Left lung (tissue), 4 donors: ENCODE measurements at regions not wholly inside any gene's neighbourhood (a gene's known extent, or its start where the extent isn't known, plus 50 kb on each side); places are given as distances from the start of the nearest gene placed in this dataset.

Experiments used
- ATAC-seq: fragments of 200-7000 bp; cut with Tn5 transposase; one replicate; pipeline ENCODE4 v1.9.1; 2020; ENCODE audit warnings: moderate library complexity
- DNase-seq, 4 donors: peaks; one replicate each; pipeline ENCODE4 v3.0.0-alpha.2; 2013 to 2020
- H3K27ac ChIP-seq, 2 donors: fragments of 200-600 bp; sonication (generic) in 1 of 2; one replicate each; pipeline versions ENCODE4 v1.5.0 to v1.8.0; 2020 to 2021
- H3K27me3 ChIP-seq, 2 donors: fragments of 200-600 bp; sonication (generic) in 1 of 2; one replicate each; pipeline versions ENCODE4 v1.5.0 to v1.8.0; 2020 to 2021
- H3K36me3 ChIP-seq, 2 donors: fragments of 200-600 bp; sonication (generic) in 1 of 2; one replicate each; pipeline versions ENCODE4 v1.5.0 to v1.8.0; 2020 to 2021
- H3K4me1 ChIP-seq, 2 donors: fragments of 200-600 bp; one replicate each; pipeline ENCODE4 v1.8.0; 2021
- H3K4me3 ChIP-seq, 2 donors: fragments of 200-600 bp; sonication (generic) in 1 of 2; one replicate each; pipeline versions ENCODE4 v1.5.0 to v1.8.0; 2020 to 2021; ENCODE audit warnings: mild to moderate bottlenecking in 1 of 2
- H3K9me3 ChIP-seq, 2 donors: fragments of 200-600 bp; sonication (generic) in 1 of 2; one replicate each; pipeline versions ENCODE4 v1.5.0 to v1.8.0; 2020 to 2021
- CTCF ChIP-seq, 2 donors: fragments of 200-600 bp; sonication (generic) in 1 of 2; IDR thresholded peaks; one replicate each; pipeline versions ENCODE4 v1.5.0 to v1.8.0; 2021; ENCODE audit warnings: antibody characterized with exemption in 2 of 2
- intact Hi-C, 2 donors: fragments of 100-400 bp; cut with DNase I; formaldehyde crosslinking; loops; one replicate each; pipeline versions ENCODE4 v1.11.2 to v1.14.2; 2022
- donor health status: DM: no; HTN: yes; CAD: no.
- donor health status: DM: no; HTN: no; CAD: no.

GRCh38 chr2:188051706-188052105 is 240.0 kb upstream of the GULP1 start:
- no peak for TF ChIP-seq CTCF (IDR thresholded peaks at IDR 0.05)
- Histone ChIP-seq H3K27ac (no peak overlapping the region), H3K27me3 (no peaks in the 10 kb centered on the region), H3K36me3 (no peaks in the 10 kb centered on the region), H3K4me1 (no peaks in the 10 kb centered on the region), H3K9me3 (no peaks in the 10 kb centered on the region), H3K4me3 (no peak overlapping the region)
- ATAC-seq (no peak), DNase-seq (no peak)
- intact Hi-C loops: no loop called here

DNA sequence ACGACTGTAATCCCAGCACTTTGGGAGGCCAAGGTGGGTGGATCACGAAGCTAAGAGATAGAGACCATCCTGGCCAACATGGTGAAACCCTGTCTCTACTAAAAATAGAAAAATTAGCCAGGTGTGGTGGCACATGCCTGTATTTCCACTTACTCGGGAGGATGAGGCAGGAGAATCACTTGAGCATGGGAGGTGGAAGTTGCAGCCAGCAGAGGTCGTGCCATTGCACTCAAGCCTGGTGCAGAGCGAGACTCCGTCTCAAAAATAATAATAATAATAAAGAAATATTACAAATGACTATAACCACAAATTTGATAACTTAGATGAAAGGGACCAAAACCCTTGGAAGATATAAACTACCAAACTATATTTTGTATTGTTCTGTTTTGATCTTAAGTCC is 226.3 kb upstream of the GULP1 start:
- ATAC-seq: no peak
- DNase-seq: no peak
- Histone ChIP-seq H3K9me3 (no peaks in the 10 kb centered on the region), H3K36me3 (no peaks in the 10 kb centered on the region), H3K4me1 (no peaks in the 10 kb centered on the region), H3K27ac (no peak overlapping the region), H3K27me3 (no peaks in the 10 kb centered on the region), H3K4me3 (no peak overlapping the region)
- TF ChIP-seq CTCF (IDR thresholded peaks at IDR 0.05): no peak
- intact Hi-C loops: no loop called here

- ATAC-seq (no peak), DNase-seq (no peak)
- intact Hi-C loops: no loop called here
- no peaks in the 10 kb centered on the region for H3K4me1 ChIP-seq
- no peaks in the 10 kb centered on the region for H3K27me3 ChIP-seq
- H3K4me3 ChIP-seq: no peak overlapping the region
- no peak for TF ChIP-seq CTCF (IDR thresholded peaks at IDR 0.05)
- H3K36me3 ChIP-seq: no peaks in the 10 kb centered on the region
- H3K9me3 ChIP-seq: peaks cover 0 to 18% of the 10 kb centered on the region in 2 donors
- H3K27ac ChIP-seq: no peak overlapping the region
Measured at GRCh38 chr2:188068093-188068492, 223.6 kb upstream of the GULP1 start.

- H3K9me3 ChIP-seq: peaks cover 3 to 28% of the 10 kb centered on the region in 2 donors
- TF ChIP-seq CTCF (IDR thresholded peaks at IDR 0.05): no peak
- no peaks in the 10 kb centered on the region for H3K4me1 ChIP-seq
- ATAC-seq: no peak
- H3K27me3 ChIP-seq: no peaks in the 10 kb centered on the region
- no peak overlapping the region for H3K27ac ChIP-seq
- no peak overlapping the region for H3K4me3 ChIP-seq
- no peak for DNase-seq
- no peaks in the 10 kb centered on the region for H3K36me3 ChIP-seq
- intact Hi-C loops: no loop called here
Measured at GRCh38 chr2:188076149-188077056, 215.3 kb upstream of the GULP1 start.

DNA sequence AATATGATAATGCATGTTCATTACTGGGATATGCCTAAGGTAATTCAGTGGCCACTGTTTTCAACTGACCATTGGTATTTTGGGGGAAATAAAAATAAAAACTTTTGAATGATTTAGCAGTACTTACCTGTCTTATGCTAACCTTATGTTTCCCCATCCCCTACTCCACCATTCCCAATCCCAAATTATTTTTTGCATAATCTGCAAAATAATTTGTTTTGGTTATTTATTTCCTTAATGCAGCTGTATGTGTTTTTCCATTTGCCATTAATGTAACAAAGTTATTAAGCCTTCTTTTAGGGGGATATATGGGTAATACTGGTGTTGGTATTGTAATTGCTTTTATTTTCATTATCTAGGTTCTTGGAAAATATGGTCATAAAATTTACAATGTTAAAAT is 213.9 kb upstream of the GULP1 start:
- H3K27me3 ChIP-seq: no peaks in the 10 kb centered on the region
- DNase-seq: no peak
- ATAC-seq: no peak
- H3K4me3 ChIP-seq: no peak overlapping the region
- no peaks in the 10 kb centered on the region for H3K4me1 ChIP-seq
- intact Hi-C loops: no loop called here
- TF ChIP-seq CTCF (IDR thresholded peaks at IDR 0.05): no peak
- H3K9me3 ChIP-seq: peaks cover 3 to 17% of the 10 kb centered on the region in 2 donors
- no peaks in the 10 kb centered on the region for H3K36me3 ChIP-seq
- H3K27ac ChIP-seq: no peak overlapping the region
